ENCODE measurements at regions not wholly inside any gene's neighbourhood (a gene's known extent, or its start where the extent isn't known, plus 50 kb on each side); places are given as distances from the start of the nearest gene placed in this dataset.

- TF ChIP-seq CTCF (IDR thresholded peaks at IDR 0.05) (no peak), POLR2A (IDR thresholded peaks at IDR 0.05) (no peak)
Observed at GRCh38 chr3:153273767-153274435, 111.9 kb downstream of the RAP2B start.

Data from suprapubic skin (tissue), 3 donors.